Gastroesophageal sphincter (tissue), 3 donors: ENCODE measurements at regions not wholly inside any gene's neighbourhood (a gene's known extent, or its start where the extent isn't known, plus 50 kb on each side); places are given as distances from the start of the nearest gene placed in this dataset.

Experiments used
- CTCF ChIP-seq, 4 experiments: fragments of 200-600 bp in 2 of 4; fragments of 450-650 bp in 2 of 4; sonication (generic) in 1 of 4; IDR thresholded peaks; one replicate each; pipeline ENCODE4 v1.5.1; 2017 to 2019; ENCODE audit warnings: antibody characterized with exemption in 4 of 4, mild to moderate bottlenecking in 2 of 4, moderate library complexity in 2 of 4
- POLR2A ChIP-seq, 2 donors: fragments of 450-650 bp; IDR thresholded peaks; one replicate each; pipeline ENCODE4 v1.6.1; 2017; ENCODE audit warnings: antibody characterized with exemption in 2 of 2, mild to moderate bottlenecking in 2 of 2, moderate library complexity in 1 of 2
- POLR2AphosphoS5 ChIP-seq: sonication (generic); formaldehyde crosslinking; IDR thresholded peaks from one replicate; pipeline ENCODE4 v1.6.1; 2017; ENCODE audit warnings: antibody characterized with exemption

GRCh38 chr16:65662256-65662655 lies 540.4 kb upstream of the CDH11 start:
- TF ChIP-seq CTCF (IDR thresholded peaks at IDR 0.05) (no peak), POLR2A (IDR thresholded peaks at IDR 0.05) (no peak), POLR2AphosphoS5 (no peak)
